ENCODE measurements at regions not wholly inside any gene's neighbourhood (a gene's known extent, or its start where the extent isn't known, plus 50 kb on each side); places are given as distances from the start of the nearest gene placed in this dataset.

DNA sequence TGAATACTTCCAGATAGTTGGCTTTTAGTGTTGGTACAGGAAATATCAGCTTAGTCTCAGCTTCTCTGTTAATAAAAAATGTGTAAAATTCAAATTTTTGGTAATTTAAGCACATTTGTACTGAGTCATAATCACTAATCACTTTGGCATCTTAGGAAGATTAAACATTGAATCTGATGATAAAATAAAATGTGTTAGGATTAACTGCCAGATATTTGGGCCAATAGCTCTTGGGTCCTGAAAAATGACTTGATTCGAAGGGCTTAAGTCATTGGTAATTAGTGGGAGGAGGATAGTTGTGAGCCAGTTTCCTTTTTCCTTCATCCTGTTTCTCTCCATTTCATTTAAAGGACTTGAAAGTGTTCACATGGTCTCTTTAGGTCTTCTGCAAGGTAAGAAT, 426.1 kb downstream of the RFPL4B start:
- TF ChIP-seq CTCF (IDR thresholded peaks at IDR 0.05; ENCODE audit: extremely low read depth in 1 of 2, insufficient read depth in 1 of 2, low read depth in 1 of 2, low read length in 2 of 2) (no peak), GATA2 (IDR thresholded peaks at IDR 0.05; ENCODE audit: insufficient read depth, insufficient read length, low read depth, low read length) (no peak)

Measured in endothelial cell of umbilical vein (primary cell).